Calu3 (cell line): ENCODE measurements at regions not wholly inside any gene's neighbourhood (a gene's known extent, or its start where the extent isn't known, plus 50 kb on each side); places are given as distances from the start of the nearest gene placed in this dataset.

Experiments
- BruUV-seq: library from RNA; stranded (reverse); fragments of 400-500 nt; replicated peaks from 2 replicates; lab custom pipeline; 2021; lab: Mats Ljungman, UMichigan
- CTCF ChIA-PET: fragments of 300-600 bp; sonication (Branson Sonifier 250); formaldehyde crosslinking; loops from one replicate; lab custom pipeline; 2022; ENCODE audit warnings: antibody characterized with exemption; lab: Charles Lee
- DNase-seq: peaks from one replicate; pipeline ENCODE4 v3.0.0; 2022
- H3K27ac Mint-ChIP-seq: one replicate; pipeline ENCODE4 v1.8.0; 2022; ENCODE audit warnings: mixed read lengths; ENCODE audit not compliant: unreplicated experiment
- H3K27me3 Mint-ChIP-seq: one replicate; pipeline ENCODE4 v1.8.0; 2022; ENCODE audit warnings: mixed read lengths; ENCODE audit not compliant: unreplicated experiment
- H3K36me3 Mint-ChIP-seq: one replicate; pipeline ENCODE4 v1.8.0; 2022; ENCODE audit warnings: mild to moderate bottlenecking, moderate library complexity, mixed read lengths; ENCODE audit not compliant: insufficient read depth, unreplicated experiment
- H3K4me1 Mint-ChIP-seq: one replicate; pipeline ENCODE4 v1.8.0; 2022; ENCODE audit warnings: mild to moderate bottlenecking, low read depth, mixed read lengths; ENCODE audit not compliant: unreplicated experiment
- H3K4me3 Mint-ChIP-seq: one replicate; pipeline ENCODE4 v1.8.0; 2022; ENCODE audit warnings: mild to moderate bottlenecking, low read depth, moderate library complexity, mixed read lengths; ENCODE audit not compliant: unreplicated experiment
- H3K9me3 Mint-ChIP-seq: one replicate; pipeline ENCODE4 v1.8.0; 2022; ENCODE audit warnings: low read depth, mixed read lengths; ENCODE audit not compliant: unreplicated experiment
- intact Hi-C: fragments of 100-400 bp; cut with micrococcal nuclease; formaldehyde crosslinking; loops from one replicate; pipeline ENCODE4 v1.10.0; 2022; ENCODE audit not compliant: unreplicated experiment
- TF ChIP-seq, protein P1 (sequence below): fragments of 200-600 bp; IDR thresholded peaks from one replicate; pipeline ENCODE4 v1.8.0; 2022; ENCODE audit warnings: antibody characterized with exemption; ENCODE audit not compliant: unreplicated experiment

GRCh38 chr18:29147944-29148343 is 971.0 kb upstream of the CDH2 start:
- TF ChIP-seq, protein P1, sequence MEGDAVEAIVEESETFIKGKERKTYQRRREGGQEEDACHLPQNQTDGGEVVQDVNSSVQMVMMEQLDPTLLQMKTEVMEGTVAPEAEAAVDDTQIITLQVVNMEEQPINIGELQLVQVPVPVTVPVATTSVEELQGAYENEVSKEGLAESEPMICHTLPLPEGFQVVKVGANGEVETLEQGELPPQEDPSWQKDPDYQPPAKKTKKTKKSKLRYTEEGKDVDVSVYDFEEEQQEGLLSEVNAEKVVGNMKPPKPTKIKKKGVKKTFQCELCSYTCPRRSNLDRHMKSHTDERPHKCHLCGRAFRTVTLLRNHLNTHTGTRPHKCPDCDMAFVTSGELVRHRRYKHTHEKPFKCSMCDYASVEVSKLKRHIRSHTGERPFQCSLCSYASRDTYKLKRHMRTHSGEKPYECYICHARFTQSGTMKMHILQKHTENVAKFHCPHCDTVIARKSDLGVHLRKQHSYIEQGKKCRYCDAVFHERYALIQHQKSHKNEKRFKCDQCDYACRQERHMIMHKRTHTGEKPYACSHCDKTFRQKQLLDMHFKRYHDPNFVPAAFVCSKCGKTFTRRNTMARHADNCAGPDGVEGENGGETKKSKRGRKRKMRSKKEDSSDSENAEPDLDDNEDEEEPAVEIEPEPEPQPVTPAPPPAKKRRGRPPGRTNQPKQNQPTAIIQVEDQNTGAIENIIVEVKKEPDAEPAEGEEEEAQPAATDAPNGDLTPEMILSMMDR = no peak
- DNase-seq = no peak
- Mint-ChIP-seq H3K27ac (no peak overlapping the region), H3K9me3 (peaks cover 2% of the 10 kb centered on the region), H3K4me3 (no peak overlapping the region), H3K4me1 (peaks cover 4% of the 10 kb centered on the region), H3K36me3 (no peaks in the 10 kb centered on the region), H3K27me3 (no peaks in the 10 kb centered on the region)
- intact Hi-C loops = no loop called here
- no TSS peak for BruUV-seq
- CTCF ChIA-PET = no interaction called here

DNA sequence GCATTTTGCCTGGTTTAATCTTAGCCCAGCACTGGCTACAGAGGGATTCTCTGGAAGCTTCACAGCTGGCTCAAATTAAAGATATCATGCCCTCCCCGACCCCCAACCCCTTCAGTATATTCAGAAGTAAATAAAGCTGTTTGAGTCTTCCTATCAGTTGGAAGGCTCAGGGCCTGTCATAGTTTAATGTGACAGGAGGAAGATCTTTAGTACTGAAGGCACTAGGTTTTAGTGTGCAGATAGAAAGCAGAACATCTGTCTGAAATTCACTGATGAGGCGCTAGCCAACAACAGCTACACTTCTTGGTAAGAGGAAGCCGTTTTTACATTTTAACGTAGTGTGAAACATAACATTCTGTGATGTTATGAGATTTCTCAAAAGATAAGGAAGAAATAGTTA is 969.1 kb upstream of the CDH2 start:
- BruUV-seq = no TSS peak
- CTCF ChIA-PET = interaction anchor here (0.7 kb wide), 1 partner anchor 1040 kb away, joined by 6 read pairs; no protein-coding TSS in a partner anchor
- intact Hi-C loops = no loop called here

GRCh38 chr18:29140590-29140989 is 963.7 kb upstream of the CDH2 start:
- no TSS peak for BruUV-seq
- CTCF ChIA-PET = interaction anchor here (0.5 kb wide), 1 partner anchor 13 kb away, joined by 4 read pairs; no protein-coding TSS in a partner anchor
- no peaks in the 10 kb centered on the region for H3K27me3 Mint-ChIP-seq
- H3K4me1 Mint-ChIP-seq = no peaks in the 10 kb centered on the region
- H3K9me3 Mint-ChIP-seq = peaks cover 2% of the 10 kb centered on the region
- no peaks in the 10 kb centered on the region for H3K36me3 Mint-ChIP-seq
- H3K27ac Mint-ChIP-seq = no peak overlapping the region
- intact Hi-C loops = no loop called here
- DNase-seq = no peak
- H3K4me3 Mint-ChIP-seq = no peak overlapping the region
- TF ChIP-seq, protein P1 = no peak

More for the DNA sequence above, 969.1 kb upstream of the CDH2 start:
- H3K36me3 Mint-ChIP-seq = no peaks in the 10 kb centered on the region
- peaks cover 2% of the 10 kb centered on the region for H3K9me3 Mint-ChIP-seq
- no peak overlapping the region for H3K27ac Mint-ChIP-seq
- no peaks in the 10 kb centered on the region for H3K4me1 Mint-ChIP-seq
- H3K27me3 Mint-ChIP-seq = no peaks in the 10 kb centered on the region
- TF ChIP-seq, protein P1 = no peak
- DNase-seq = no peak
- H3K4me3 Mint-ChIP-seq = no peak overlapping the region

GRCh38 chr18:29137773-29138495 is 961.0 kb upstream of the CDH2 start:
- TF ChIP-seq, protein P1 = no peak
- Mint-ChIP-seq H3K4me3 (no peak overlapping the region), H3K9me3 (no peaks in the 10 kb centered on the region), H3K27ac (no peak overlapping the region), H3K4me1 (no peaks in the 10 kb centered on the region), H3K27me3 (no peaks in the 10 kb centered on the region), H3K36me3 (no peaks in the 10 kb centered on the region)
- DNase-seq = no peak
- BruUV-seq = no TSS peak
- intact Hi-C loops = no loop called here
- CTCF ChIA-PET = no interaction called here
